ENCODE measurements at regions not wholly inside any gene's neighbourhood (a gene's known extent, or its start where the extent isn't known, plus 50 kb on each side); places are given as distances from the start of the nearest gene placed in this dataset.

DNA sequence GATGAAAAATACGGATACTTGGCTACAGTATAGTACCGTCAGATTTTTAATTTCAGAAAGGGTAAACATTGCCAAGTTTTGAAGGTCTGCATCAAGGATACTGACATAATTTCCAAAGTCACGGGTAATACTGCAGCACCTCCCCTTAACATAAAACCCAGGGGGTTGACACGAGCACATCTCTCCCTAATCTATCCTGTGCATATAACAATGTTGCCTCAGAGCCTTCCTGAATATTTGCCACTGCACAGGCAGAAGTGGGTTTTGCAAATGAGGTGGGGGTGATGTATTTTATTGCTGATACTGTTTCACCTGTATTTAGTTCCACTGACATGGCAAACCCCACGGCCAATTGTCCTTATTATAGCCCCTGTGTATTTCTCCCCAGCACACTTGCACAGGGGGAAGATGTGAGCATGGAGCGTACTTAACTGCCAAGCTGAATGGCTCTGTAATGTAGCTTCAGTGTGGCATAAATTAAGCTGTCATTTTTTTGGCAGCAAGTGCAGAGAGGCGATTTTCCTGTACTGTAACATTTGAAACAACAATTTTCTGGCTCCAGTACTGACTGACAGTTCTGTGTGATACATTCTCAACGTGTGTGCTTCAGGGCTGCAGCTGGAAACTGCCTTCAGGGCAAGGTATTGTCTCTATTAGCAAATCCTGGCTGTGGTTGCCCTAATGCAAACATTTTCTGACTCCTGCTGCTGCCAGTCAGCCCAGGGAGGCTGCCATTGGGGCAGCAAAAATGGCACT is 299.6 kb upstream of the SP4 start:
- no peak for TF ChIP-seq POLR2A (IDR thresholded peaks at IDR 0.05)
- TF ChIP-seq, protein P1, sequence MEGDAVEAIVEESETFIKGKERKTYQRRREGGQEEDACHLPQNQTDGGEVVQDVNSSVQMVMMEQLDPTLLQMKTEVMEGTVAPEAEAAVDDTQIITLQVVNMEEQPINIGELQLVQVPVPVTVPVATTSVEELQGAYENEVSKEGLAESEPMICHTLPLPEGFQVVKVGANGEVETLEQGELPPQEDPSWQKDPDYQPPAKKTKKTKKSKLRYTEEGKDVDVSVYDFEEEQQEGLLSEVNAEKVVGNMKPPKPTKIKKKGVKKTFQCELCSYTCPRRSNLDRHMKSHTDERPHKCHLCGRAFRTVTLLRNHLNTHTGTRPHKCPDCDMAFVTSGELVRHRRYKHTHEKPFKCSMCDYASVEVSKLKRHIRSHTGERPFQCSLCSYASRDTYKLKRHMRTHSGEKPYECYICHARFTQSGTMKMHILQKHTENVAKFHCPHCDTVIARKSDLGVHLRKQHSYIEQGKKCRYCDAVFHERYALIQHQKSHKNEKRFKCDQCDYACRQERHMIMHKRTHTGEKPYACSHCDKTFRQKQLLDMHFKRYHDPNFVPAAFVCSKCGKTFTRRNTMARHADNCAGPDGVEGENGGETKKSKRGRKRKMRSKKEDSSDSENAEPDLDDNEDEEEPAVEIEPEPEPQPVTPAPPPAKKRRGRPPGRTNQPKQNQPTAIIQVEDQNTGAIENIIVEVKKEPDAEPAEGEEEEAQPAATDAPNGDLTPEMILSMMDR (IDR thresholded peaks at IDR 0.05): no peak
